GM10248 (cell line): ENCODE measurements at regions not wholly inside any gene's neighbourhood (a gene's known extent, or its start where the extent isn't known, plus 50 kb on each side); places are given as distances from the start of the nearest gene placed in this dataset.

Experiments
- CTCF ChIA-PET: fragments of 300-600 bp; sonication (Branson Sonifier 250); formaldehyde crosslinking; extraction: SDS; loops from one replicate; lab custom pipeline; 2021; ENCODE audit warnings: antibody characterized with exemption; lab: Yijun Ruan, JAX
- POLR2A ChIA-PET: fragments of 350-650 bp; sonication (Branson Sonifier 250); formaldehyde crosslinking; extraction: SDS; loops from one replicate; lab custom pipeline; 2020; ENCODE audit warnings: antibody characterized with exemption; lab: Yijun Ruan, JAX
- DNase-seq: peaks from one replicate; pipeline ENCODE4 v3.0.0; 2012; ENCODE audit errors: extremely low spot score
- CTCF ChIP-seq: IDR thresholded peaks from 2 replicates; pipeline ENCODE4 v1.5.1; 2012; ENCODE audit warnings: mild to moderate bottlenecking, low read depth; ENCODE audit errors: extremely low read depth, missing control alignments, control extremely low read depth

DNA sequence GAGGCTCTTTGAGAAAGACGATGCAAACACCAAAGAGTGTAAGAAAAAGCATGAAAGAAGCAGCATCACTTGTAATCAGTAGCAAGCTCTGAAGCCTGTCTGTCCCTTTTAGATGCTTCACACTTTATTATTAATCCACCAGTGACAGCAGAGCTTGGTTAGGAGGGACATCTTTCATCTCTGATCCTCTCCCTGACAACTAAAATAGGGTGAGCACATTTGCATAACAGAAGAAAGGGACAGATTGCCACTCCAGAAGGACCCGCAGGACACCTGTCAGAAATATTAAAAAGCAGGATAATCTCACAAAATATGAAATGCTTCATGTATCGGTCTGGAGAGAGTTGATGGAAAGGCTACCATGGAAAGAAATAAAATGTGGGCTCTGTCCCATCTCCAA lies 71.4 kb upstream of the MAP1B start:
- ChIA-PET CTCF (interaction anchor here (1.9 kb wide), 1 partner anchor 17 kb away, joined by 4 read pairs; no protein-coding TSS in a partner anchor), POLR2A (no interaction called here)
- no peak for DNase-seq
- TF ChIP-seq CTCF, result no peak

GRCh38 chr5:72036951-72037350 lies 70.3 kb upstream of the MAP1B start:
- no peak for TF ChIP-seq CTCF
- ChIA-PET CTCF (interaction anchor here (1.9 kb wide), 1 partner anchor 18 kb away, joined by 4 read pairs; no protein-coding TSS in a partner anchor), POLR2A (no interaction called here)
- DNase-seq, result no peak

GRCh38 chr5:72040513-72040912 lies 66.8 kb upstream of the MAP1B start:
- TF ChIP-seq CTCF, result no peak
- POLR2A ChIA-PET, result no interaction called here
- CTCF ChIA-PET, result no interaction called here
- DNase-seq, result no peak

- no peak for TF ChIP-seq CTCF
- POLR2A ChIA-PET, result no interaction called here
- CTCF ChIA-PET, result interaction anchor here (0.8 to 1.1 kb wide), 2 partner anchors 11 to 23 kb away, joined by 3 read pairs; no protein-coding TSS in a partner anchor
Observed at GRCh38 chr5:72041654-72042053, 65.6 kb upstream of the MAP1B start.

DNA sequence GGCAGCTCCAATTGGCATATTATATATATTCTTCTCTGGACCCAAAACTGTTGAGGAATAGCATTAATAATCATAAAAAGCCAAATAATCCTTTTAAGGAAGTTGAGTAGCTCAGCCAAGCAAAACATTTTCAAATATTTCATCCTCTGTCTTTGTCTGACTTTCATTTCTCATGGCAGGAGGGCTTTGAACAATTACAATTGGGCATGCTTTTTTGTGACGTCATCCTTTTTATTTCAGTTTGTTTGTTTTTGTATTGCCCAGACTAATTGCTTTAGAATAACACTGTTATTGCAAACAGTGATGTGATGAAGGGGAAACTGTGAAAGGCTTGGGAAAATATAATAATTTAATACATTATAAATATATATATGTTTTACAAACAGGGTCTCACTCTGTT lies 65.2 kb upstream of the MAP1B start:
- ChIA-PET POLR2A (no interaction called here), CTCF (interaction anchor here (0.8 to 1.1 kb wide), 2 partner anchors 11 to 23 kb away, joined by 3 read pairs; no protein-coding TSS in a partner anchor)
- no peak for TF ChIP-seq CTCF
- no peak for DNase-seq

More at GRCh38 chr5:72041654-72042053, 65.6 kb upstream of the MAP1B start:
- DNase-seq, result no peak

DNA sequence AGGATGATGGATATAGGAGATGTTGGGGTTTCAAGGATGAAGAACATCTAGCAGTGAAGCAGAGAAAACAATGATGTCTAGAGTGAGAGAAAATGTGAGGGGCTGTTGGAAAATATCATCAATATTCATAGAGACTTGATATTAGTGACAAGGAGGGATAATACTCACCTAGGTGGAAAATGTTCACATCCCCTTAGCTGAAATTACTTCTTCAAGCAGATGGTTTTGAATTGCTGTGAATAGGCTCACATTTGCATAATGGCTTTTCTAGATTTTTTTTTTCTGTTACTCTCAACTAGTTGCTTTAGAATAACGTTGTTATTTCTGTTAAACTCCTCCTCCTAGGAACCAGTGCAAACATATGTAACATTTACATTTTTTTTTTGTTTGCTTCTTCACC lies 61.6 kb upstream of the MAP1B start:
- POLR2A ChIA-PET, result no interaction called here
- no peak for TF ChIP-seq CTCF
- CTCF ChIA-PET, result no interaction called here
- DNase-seq, result no peak

DNA sequence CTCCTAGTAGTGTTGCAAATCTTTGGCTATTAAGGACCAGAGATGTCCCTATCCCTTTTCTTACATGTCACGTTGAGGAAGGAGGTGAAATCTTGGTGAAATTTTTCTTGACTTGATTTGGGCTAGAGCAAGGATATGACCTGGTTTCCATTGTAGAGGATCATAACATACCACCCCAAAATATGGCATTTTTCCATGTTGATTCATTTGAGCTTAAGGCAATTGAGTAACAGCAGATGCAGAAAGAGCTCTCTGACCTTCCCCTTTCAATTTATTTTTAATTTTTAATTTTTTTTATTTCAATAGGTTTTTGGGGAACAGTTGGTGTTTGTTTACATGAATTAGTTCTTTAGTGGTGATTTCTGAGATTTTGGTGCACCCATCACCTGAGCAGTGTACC lies 61.2 kb upstream of the MAP1B start:
- CTCF ChIA-PET, result no interaction called here
- POLR2A ChIA-PET, result no interaction called here
- no peak for TF ChIP-seq CTCF
- no peak for DNase-seq
